ENCODE measurements at regions not wholly inside any gene's neighbourhood (a gene's known extent, or its start where the extent isn't known, plus 50 kb on each side); places are given as distances from the start of the nearest gene placed in this dataset.

GRCh38 chr9:80399606-80400005 is 827.8 kb downstream of the TLE4 start:
- H3K9ac ChIP-seq (ENCODE audit: low read depth, low read length, poor library complexity, severe bottlenecking), result no peak overlapping the region
- no peak overlapping the region for H2AFZ ChIP-seq (ENCODE audit: low read length)
- no peaks in the 10 kb centered on the region for H3K79me2 ChIP-seq (ENCODE audit: insufficient read depth, low read length)
- TF ChIP-seq EZH2phosphoT487 (IDR thresholded peaks at IDR 0.05; ENCODE audit: borderline replicate concordance), result no peak
- TF ChIP-seq CTCF (conservative IDR thresholded peaks at IDR 0.05; ENCODE audit: low read length), result no peak
- no peaks in the 10 kb centered on the region for H3K9me2 ChIP-seq (replicated peaks; ENCODE audit: low read depth, low read length)
- H3K4me1 ChIP-seq (ENCODE audit: insufficient read depth, low read length, poor library complexity, severe bottlenecking), result no peaks in the 10 kb centered on the region
- no peaks in the 10 kb centered on the region for H4K20me1 ChIP-seq (ENCODE audit: insufficient read depth, low read length, poor library complexity, severe bottlenecking)
- H3K4me3 ChIP-seq (ENCODE audit: low read length, poor library complexity, severe bottlenecking), result no peak overlapping the region
- no peaks in the 10 kb centered on the region for H3K36me3 ChIP-seq (ENCODE audit: insufficient read depth, low read length)
- H3K4me2 ChIP-seq (ENCODE audit: low read depth, low read length, poor library complexity, severe bottlenecking), result no peak overlapping the region
- H3K9me3 ChIP-seq (ENCODE audit: insufficient read depth, low read depth, low read length), result no peaks in the 10 kb centered on the region
- no peaks in the 10 kb centered on the region for H3F3A ChIP-seq (ENCODE audit: low read depth)
- no peaks in the 10 kb centered on the region for H3K27me3 ChIP-seq (ENCODE audit: insufficient read depth, low read length, poor library complexity, severe bottlenecking)

- Histone ChIP-seq H3K4me1 (ENCODE audit: insufficient read depth, low read length, poor library complexity, severe bottlenecking) (no peaks in the 10 kb centered on the region), H3K4me2 (ENCODE audit: low read depth, low read length, poor library complexity, severe bottlenecking) (no peak overlapping the region), H2AFZ (ENCODE audit: low read length) (no peak overlapping the region), H3K27me3 (ENCODE audit: insufficient read depth, low read length, poor library complexity, severe bottlenecking) (no peaks in the 10 kb centered on the region), H3K9me2 (replicated peaks; ENCODE audit: low read depth, low read length) (no peaks in the 10 kb centered on the region), H3K36me3 (ENCODE audit: insufficient read depth, low read length) (no peaks in the 10 kb centered on the region), H3K79me2 (ENCODE audit: insufficient read depth, low read length) (no peaks in the 10 kb centered on the region), H4K20me1 (ENCODE audit: insufficient read depth, low read length, poor library complexity, severe bottlenecking) (no peaks in the 10 kb centered on the region), H3K9ac (ENCODE audit: low read depth, low read length, poor library complexity, severe bottlenecking) (no peak overlapping the region), H3K9me3 (ENCODE audit: insufficient read depth, low read depth, low read length) (peaks cover 6% of the 10 kb centered on the region; the same call in 1 of the 2 replicates), H3K4me3 (ENCODE audit: low read length, poor library complexity, severe bottlenecking) (no peak overlapping the region), H3F3A (ENCODE audit: low read depth) (no peaks in the 10 kb centered on the region)
- TF ChIP-seq CTCF (conservative IDR thresholded peaks at IDR 0.05; ENCODE audit: low read length) (no peak), EZH2phosphoT487 (IDR thresholded peaks at IDR 0.05; ENCODE audit: borderline replicate concordance) (no peak)
These were observed 816.1 kb downstream of the TLE4 start for GRCh38 chr9:80387828-80388227.

- TF ChIP-seq CTCF (conservative IDR thresholded peaks at IDR 0.05; ENCODE audit: low read length) (no peak), EZH2phosphoT487 (IDR thresholded peaks at IDR 0.05; ENCODE audit: borderline replicate concordance) (no peak)
- Histone ChIP-seq H3K4me3 (ENCODE audit: low read length, poor library complexity, severe bottlenecking) (no peak overlapping the region), H3F3A (ENCODE audit: low read depth) (no peaks in the 10 kb centered on the region; the same call in 1 of the 2 replicates), H3K36me3 (ENCODE audit: insufficient read depth, low read length) (no peaks in the 10 kb centered on the region), H3K4me2 (ENCODE audit: low read depth, low read length, poor library complexity, severe bottlenecking) (no peak overlapping the region), H3K9ac (ENCODE audit: low read depth, low read length, poor library complexity, severe bottlenecking) (no peak overlapping the region), H3K4me1 (ENCODE audit: insufficient read depth, low read length, poor library complexity, severe bottlenecking) (no peaks in the 10 kb centered on the region), H3K27me3 (ENCODE audit: insufficient read depth, low read length, poor library complexity, severe bottlenecking) (no peaks in the 10 kb centered on the region), H2AFZ (ENCODE audit: low read length) (no peak overlapping the region), H3K9me3 (ENCODE audit: insufficient read depth, low read depth, low read length) (no peaks in the 10 kb centered on the region), H4K20me1 (ENCODE audit: insufficient read depth, low read length, poor library complexity, severe bottlenecking) (no peaks in the 10 kb centered on the region), H3K79me2 (ENCODE audit: insufficient read depth, low read length) (no peaks in the 10 kb centered on the region), H3K9me2 (replicated peaks; ENCODE audit: low read depth, low read length) (no peaks in the 10 kb centered on the region)
These were observed 813.5 kb downstream of the TLE4 start for GRCh38 chr9:80385246-80385645.

Measured in Loucy (cell line).